Stimulated activated CD4-positive, alpha-beta T cell treated with anti-CD3 and anti-CD28 coated beads, Interleukin-4, amount 100 ng/mL, for 4 hours (primary cell): ENCODE measurements at regions not wholly inside any gene's neighbourhood (a gene's known extent, or its start where the extent isn't known, plus 50 kb on each side); places are given as distances from the start of the nearest gene placed in this dataset.
"Not testable (repeated sequence)": the region's sequence is repeated elsewhere in the genome, so short reads cannot be mapped to it uniquely, and the experiment has no call there.

ENCODE experiments used
- DNase-seq, 2 experiments: peaks; one replicate each; pipeline ENCODE4 v3.0.0-alpha.2; 2020

- not testable (repeated sequence) for DNase-seq
These were observed 81.4 kb upstream of the PITRM1 start for GRCh38 chr10:3253974-3254373.

- DNase-seq = no peak
These were observed 78.6 kb upstream of the PITRM1 start for GRCh38 chr10:3251172-3251571.

DNA sequence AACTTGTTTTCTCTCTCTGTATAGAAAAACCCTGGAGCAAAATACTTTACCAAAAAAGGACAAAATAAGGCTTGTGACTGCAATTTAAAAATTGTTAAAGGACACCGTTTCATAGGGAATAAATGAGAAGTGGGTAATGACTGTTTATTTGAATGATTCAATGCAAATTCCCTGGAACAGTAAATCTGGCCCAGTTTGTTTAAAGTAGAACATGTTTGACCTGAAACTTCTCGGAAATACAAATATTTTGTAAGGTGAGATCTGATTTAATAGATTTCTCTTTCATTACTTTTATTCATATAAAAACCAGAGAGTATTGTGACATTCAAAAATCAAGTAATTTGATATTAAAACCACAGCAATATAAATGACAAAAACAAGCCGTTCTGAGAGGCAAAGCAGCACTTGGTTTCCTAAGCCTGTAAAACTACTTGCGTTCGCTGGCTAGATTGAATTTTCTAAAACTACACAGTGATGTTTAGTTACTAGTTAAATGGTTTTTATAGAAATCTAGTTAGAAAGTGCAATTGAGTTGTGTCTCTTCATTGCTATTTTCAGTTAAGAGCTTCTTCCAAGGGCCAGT, 76.8 kb upstream of the PITRM1 start:
- no peak for DNase-seq

DNA sequence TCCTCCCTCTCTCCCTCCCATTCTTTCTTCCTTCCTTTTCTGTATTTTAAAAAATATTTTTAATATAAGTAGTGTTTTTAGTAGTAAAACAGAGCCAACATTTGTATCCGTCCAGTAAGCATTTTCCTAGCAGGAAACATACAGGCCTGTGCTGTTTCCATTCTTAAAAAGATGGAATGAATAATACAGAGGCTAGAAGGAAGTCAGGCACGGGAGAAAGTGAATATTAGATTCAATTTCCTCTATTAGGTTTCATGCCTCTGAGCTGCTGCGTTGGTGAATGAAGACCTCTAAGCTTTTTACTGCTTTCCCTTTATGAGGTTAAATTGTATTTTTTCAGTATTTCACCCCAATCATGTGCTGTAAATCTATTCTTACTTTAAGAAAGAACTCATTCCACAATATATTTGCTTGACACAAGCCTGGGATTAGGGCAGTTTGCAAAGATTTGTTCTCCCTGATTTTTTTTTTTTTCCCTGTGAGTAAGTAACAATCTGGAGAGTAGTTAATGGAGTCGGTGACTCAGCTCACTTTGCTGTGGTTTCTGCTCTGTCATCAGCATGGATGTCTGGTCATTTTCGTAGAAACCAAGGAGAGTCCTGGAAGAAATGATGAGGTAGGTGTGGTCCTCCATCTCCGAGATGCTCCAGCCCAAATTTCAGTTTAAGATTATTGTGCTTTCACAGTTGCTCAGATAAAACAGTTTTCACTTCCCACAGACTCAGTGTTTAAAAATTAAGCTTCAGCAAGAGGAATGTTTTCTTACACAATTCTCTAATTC, 76.1 kb upstream of the PITRM1 start:
- no peak for DNase-seq

DNA sequence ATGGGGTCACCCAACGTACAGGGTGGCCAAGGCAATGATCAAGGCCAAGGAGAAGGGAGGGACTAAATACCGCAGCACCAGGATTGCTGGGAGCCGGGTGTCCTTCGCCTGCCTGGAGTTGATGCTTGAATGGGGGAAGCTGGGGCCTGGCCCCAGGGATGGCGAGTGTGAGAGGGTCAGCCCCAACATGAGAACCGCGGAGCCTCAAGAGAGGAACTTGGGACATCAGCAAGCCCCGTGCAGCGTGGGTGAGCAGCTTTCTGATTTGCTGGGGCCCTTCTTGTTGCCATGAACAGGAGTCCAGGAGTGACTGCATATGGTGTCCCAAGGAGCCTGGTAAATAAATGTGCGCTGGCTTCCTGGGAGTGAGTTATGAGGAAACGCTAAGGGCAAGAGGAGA, 72.8 kb upstream of the PITRM1 start:
- DNase-seq = no peak

GRCh38 chr10:3241967-3242650, 69.5 kb upstream of the PITRM1 start:
- no peak for DNase-seq

- DNase-seq = no peak
These were observed 68.8 kb upstream of the PITRM1 start for GRCh38 chr10:3241274-3241921.

DNA sequence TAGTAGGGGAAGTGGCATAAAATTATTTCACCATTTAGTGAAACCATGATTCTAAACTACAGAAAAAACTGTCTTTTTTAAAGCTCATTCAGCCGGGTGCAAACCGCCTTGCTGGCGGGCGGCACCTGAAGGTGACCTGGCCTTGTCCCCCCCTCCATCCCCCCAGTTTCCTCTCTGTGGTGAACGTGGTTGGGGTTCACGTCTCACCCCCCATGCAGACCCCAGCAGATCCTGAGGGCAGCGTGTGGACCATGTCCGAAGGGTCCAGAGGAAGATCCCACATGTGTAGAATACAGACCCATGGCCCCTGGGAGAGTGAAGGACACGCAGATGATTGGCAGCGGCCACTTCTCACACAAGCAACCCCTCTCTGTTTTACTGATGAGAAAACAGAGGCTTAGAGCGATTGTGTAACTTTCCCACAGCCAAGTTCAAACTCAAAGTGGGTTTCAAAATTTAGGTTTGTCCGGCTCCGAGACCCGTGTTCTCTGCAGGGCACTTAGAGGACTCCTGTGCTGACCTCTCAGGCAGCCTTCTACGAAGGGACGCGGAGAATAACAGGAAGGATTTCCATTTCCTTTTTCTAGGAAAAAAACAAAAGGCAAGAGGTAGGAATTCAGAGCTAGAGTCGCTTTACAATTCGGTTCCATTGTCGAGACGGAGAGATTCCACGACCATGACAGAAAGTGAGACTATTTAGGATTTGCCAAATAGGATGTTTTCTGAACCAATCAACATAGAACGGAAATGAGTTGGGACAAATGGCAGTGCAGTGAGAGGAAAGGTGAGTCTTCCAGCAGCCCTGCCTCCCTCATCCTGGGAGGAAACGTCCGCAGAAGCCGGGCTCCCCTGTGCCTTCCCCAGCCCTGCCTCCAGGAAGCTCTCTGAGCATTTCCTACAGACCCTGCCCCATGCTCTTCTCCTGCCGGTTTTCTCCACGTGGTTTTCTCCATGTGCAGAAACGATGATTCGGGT, 67.6 kb upstream of the PITRM1 start:
- no peak for DNase-seq

GRCh38 chr10:3239066-3239919, 66.7 kb upstream of the PITRM1 start:
- DNase-seq = peak; percentile 68 to 77

DNA sequence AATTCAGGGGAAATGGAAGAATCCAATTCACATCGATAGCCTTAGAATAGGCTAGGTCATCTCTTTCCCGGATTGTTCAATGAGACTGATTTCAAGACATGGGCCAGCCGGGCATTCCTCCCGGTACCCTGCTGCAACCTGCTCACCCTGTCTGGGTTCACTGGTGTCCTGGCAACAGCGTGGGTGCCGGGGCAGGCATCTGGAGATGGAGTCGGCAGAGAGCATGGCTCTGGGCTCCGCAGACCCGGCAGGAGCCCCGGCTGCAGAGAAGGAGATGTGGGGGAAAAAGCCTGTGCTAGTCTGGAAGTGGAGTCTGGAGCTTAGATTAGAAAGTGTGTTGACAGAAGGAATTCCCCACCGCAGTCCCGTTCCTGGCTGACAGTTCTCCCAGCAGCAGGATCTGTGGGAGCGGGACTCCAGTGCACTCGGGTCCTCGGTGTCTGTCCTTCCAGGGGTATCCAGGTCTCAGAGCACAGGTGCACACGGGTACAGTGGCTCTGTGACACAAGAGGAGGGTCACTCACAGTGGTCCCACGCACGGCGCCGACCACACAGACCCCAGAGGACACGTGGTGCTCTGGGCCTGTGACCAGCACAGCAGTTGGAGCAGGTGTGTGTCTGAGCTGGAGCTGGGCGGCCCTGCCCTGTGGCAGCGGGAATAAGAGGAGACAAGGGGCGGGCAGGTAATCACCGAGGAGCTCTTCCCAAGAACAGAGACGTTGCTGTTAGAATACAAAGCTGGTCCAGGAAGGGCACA, 65.7 kb upstream of the PITRM1 start:
- DNase-seq = no peak

- no peak for DNase-seq
These were observed 64.9 kb upstream of the PITRM1 start for GRCh38 chr10:3237530-3237929.

DNA sequence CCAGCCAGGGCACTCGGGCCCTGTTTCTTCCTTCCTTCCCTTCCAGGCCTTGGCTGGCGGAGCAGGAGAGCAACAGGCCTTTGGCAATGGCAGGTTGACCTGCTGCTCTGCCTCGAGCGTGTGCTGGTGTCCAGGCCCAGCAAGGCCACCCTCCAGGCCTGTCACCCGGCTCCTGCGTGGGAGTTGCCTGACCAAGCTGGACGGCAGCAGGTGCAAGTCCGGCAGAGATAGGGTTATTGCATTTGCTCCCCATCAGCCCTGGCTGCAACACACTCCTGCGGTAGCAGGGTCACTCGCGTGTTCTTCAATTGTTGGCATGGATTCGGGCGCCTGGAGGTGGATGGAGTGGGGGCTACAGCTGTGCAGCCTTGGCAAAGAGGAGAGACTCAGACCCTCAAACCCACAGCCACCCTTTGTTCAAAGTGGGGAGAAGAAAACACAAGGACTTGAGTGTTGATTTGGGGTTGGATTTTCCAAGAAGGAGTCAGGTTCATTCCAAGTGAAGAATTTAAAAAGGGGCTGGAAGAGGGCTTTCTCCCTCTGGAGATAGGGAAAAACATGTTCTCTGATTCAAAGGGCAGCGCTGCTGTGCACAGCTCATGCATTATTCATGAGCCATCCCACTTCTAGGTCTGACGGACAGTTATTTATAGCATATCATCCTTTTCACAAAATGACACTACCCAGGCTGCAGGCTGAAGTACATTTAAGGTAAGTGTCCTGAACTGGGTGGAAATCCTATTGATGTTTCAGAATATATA, 64.2 kb upstream of the PITRM1 start:
- DNase-seq = no peak

DNA sequence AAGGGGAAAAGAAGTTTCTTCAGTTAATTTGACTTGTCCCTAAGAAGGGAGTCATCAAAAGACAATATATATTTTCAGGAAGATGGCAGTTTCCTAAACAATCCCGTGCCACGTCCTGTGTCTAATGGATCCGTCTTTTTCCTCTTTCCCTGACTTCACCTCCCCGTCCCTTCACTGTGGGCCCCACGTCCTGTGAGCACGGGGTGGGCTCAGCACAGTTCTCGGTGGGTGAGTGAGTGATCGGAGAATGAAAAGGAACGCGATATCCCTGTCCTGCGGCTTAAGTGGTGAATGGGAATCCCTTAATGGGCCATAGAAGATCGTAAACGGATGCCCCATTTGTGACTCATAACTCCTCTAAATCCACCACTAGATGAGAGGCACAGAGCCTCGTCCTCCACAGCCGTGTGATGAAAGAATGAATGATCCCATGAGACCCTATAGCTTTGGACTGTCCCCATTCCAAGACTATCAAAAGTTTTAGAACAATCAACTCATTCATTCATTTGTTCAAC, 63.5 kb upstream of the PITRM1 start:
- no peak for DNase-seq

GRCh38 chr10:3235395-3235794, 62.8 kb upstream of the PITRM1 start:
- DNase-seq = no peak

DNA sequence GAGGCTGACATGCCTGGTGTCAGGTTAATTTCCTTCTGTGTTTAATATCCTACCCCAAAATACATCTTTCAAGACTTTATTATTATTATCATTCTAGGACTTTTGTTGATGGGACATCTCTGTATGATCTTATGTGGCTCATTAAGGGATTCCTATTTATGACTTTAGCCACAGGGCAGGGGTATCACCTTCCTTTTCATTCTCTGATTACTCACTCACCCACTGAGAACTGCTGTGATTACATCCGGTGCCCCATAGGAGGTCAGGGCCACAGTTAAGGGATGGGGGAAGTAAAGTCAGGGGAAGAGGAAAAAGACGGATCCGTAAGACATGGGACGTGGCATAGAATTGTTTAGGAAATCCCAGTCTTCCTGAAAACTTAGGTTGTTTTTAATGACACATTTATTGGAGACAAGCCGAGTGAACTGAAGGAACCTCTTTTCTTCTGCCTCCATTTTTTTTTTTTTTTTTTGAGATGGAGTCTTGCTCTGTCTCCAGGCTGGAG, 61.0 kb upstream of the PITRM1 start:
- DNase-seq = no peak

DNA sequence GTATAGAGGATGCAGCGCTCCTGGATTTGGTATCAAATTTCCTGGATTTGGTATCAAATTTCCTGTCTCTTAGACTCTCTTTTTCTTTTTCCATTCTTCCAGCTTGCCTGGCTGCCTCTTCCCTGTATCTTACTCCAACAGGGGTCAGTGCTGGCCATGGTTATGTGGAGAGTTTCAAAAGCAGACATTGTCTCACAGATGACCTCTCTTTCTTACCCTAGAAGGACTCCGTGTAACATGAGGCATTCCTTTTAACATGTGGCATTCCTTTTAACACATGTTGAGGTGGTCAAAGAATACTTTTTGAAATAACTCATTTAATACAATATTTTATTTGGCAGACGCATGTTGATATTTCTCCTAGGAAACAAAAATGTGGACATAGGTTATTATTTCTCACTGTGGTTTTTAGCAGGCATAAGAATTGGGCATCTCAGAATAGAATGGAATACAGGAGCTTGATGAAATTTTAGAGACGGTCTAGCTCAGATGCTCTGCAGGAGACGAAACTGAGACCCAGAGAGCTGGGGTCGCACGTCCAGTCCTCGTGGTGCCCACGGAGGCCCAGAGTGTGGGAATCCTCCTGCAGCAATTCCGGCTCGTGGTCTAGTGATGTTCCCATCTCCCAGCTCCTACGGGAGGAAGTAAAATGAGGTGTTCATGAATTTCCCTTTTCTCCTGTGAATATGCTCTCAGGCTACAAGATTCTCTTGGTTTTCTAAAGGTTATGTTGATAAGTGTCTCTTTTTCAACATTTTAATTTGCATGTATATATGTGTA, 59.6 kb upstream of the PITRM1 start:
- DNase-seq = no peak

DNA sequence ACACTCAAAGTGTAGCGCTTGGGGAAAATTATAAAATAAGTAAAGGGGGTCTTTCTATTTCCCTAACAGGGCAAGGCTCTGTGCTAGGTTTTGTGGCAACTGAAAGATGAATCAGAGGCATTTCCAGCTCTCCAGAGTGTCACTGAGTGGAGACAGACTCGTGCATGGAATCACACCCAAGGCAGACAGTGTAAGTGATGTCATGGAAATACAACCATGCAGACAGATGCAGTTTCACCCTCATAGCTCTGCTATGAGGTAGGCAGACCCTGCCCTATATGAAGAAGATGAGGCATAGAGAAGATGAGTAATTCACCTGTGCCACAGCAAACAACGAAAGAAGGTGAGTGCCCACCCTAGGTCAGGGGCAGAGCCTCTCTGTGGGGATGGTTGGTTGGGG, 57.2 kb upstream of the PITRM1 start:
- DNase-seq = no peak

GRCh38 chr10:3228629-3228945, 56.0 kb upstream of the PITRM1 start:
- DNase-seq = no peak
